ENCODE measurements at regions not wholly inside any gene's neighbourhood (a gene's known extent, or its start where the extent isn't known, plus 50 kb on each side); places are given as distances from the start of the nearest gene placed in this dataset.

- TF ChIP-seq CTCF (conservative IDR thresholded peaks at IDR 0.05 in 1 of 2, IDR thresholded peaks at IDR 0.05 in 1 of 2; ENCODE audit: extremely low read depth in 1 of 2, insufficient read depth in 1 of 2, low read depth in 1 of 2, low read length in 2 of 2): no peak
- no peak for TF ChIP-seq EZH2 (IDR thresholded peaks at IDR 0.05; ENCODE audit: borderline replicate concordance, low read length)
Observed at GRCh38 chr3:177642804-177643125, 445.5 kb upstream of the TBL1XR1 start.

Measured in mammary epithelial cell (primary cell).